Gastrocnemius medialis (tissue), 4 donors: ENCODE measurements at regions not wholly inside any gene's neighbourhood (a gene's known extent, or its start where the extent isn't known, plus 50 kb on each side); places are given as distances from the start of the nearest gene placed in this dataset.

Experiments used
- CTCF ChIP-seq, 5 experiments: fragments of 450-650 bp in 3 of 5; fragments of 200-600 bp in 2 of 5; sonication (generic) in 2 of 5; IDR thresholded peaks in 4 of 5; conservative IDR thresholded peaks in 1 of 5; 1 replicate in 4 of 5; 2 replicates in 1 of 5; pipeline ENCODE4 v1.5.1; 2016 to 2019; ENCODE audit warnings: antibody characterized with exemption in 5 of 5, mild to moderate bottlenecking in 3 of 5, moderate library complexity in 3 of 5
- POLR2A ChIP-seq, 2 donors: fragments of 450-650 bp; IDR thresholded peaks; one replicate each; pipeline ENCODE4 v1.6.1; 2017; ENCODE audit warnings: antibody characterized with exemption in 2 of 2, mild to moderate bottlenecking in 2 of 2, moderate library complexity in 2 of 2

- TF ChIP-seq CTCF (IDR thresholded peaks at IDR 0.05 in 4 of 5, conservative IDR thresholded peaks at IDR 0.05 in 1 of 5) = no peak
- TF ChIP-seq POLR2A (IDR thresholded peaks at IDR 0.05) = no peak
Observed at GRCh38 chr12:86834217-86834616, 578.0 kb upstream of the MGAT4C start.
